Upper lobe of left lung (tissue), 4 donors: ENCODE measurements at regions not wholly inside any gene's neighbourhood (a gene's known extent, or its start where the extent isn't known, plus 50 kb on each side); places are given as distances from the start of the nearest gene placed in this dataset.

ENCODE experiments used
- CTCF ChIP-seq, 6 experiments: fragments of 450-650 bp in 4 of 6; fragments of 200-600 bp in 2 of 6; sonication (generic) in 2 of 6; IDR thresholded peaks; one replicate each; pipeline ENCODE4 v1.5.1; 2016 to 2019; ENCODE audit warnings: antibody characterized with exemption in 6 of 6
- EP300 ChIP-seq, 4 donors: sonication (generic); formaldehyde crosslinking; IDR thresholded peaks; one replicate each; pipeline ENCODE4 v1.5.1; 2017; ENCODE audit warnings: antibody characterized with exemption in 4 of 4, control low read depth in 2 of 4
- POLR2AphosphoS5 ChIP-seq, 2 donors: sonication (generic); formaldehyde crosslinking; IDR thresholded peaks; one replicate each; pipeline ENCODE4 v1.5.1; 2017; ENCODE audit warnings: antibody characterized with exemption in 2 of 2

DNA sequence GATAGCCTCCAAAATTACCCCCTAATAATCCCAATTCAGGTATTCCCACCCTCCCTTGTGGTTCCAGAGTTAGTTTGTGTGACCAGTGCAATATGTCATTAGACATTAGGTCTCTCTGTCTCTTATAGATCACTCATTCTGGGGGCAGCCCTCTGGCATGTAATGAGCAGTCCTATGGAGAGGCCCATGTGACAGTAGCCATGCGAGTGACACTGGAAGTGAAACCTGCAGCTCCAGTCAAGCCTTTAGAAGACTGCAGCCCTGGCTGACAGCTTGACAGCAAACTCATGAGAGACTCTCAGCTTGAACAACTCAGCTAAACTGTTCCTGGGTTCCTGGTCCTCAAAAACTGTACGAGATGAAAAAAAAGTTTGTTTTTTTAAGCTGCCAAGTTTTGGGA lies 54.0 kb upstream of the HSPB3 start:
- no peak for TF ChIP-seq CTCF (IDR thresholded peaks at IDR 0.05)
- no peak for TF ChIP-seq POLR2AphosphoS5 (IDR thresholded peaks at IDR 0.05)
- TF ChIP-seq EP300 (IDR thresholded peaks at IDR 0.05), result no peak
